AG04450 (cell line): ENCODE measurements at regions not wholly inside any gene's neighbourhood (a gene's known extent, or its start where the extent isn't known, plus 50 kb on each side); places are given as distances from the start of the nearest gene placed in this dataset.

Experiments
- CTCF ChIA-PET: fragments of 300-600, 350-600 bp; formaldehyde crosslinking; extraction: SDS; loops from one replicate; lab custom pipeline; 2022; ENCODE audit warnings: antibody characterized with exemption, inconsistent platforms; lab: Charles Lee
- POLR2A ChIA-PET: fragments of 350-600 bp; formaldehyde crosslinking; extraction: SDS; loops from one replicate; lab custom pipeline; 2021; ENCODE audit warnings: antibody characterized with exemption, inconsistent platforms; lab: Yijun Ruan, JAX
- DNase-seq: peaks from one replicate; pipeline ENCODE4 v3.0.0-alpha.2; 2011; ENCODE audit warnings: low read depth, low spot score
- H3K27ac ChIP-seq: one replicate; pipeline ENCODE4 v1.5.1; 2012; ENCODE audit warnings: low read depth, low read length, control low read depth
- H3K27me3 ChIP-seq: one replicate; pipeline ENCODE4 v1.6.0; 2012; ENCODE audit warnings: low read length; ENCODE audit not compliant: control insufficient read depth, insufficient read depth
- H3K4me3 ChIP-seq: 2 replicates; pipeline ENCODE4 v1.5.1; 2011; ENCODE audit warnings: mild to moderate bottlenecking, low read depth, low read length, control low read depth
- H3K9me3 ChIP-seq: 2 replicates; pipeline ENCODE4 v1.5.1; 2012; ENCODE audit warnings: low read length; ENCODE audit not compliant: control insufficient read depth, insufficient read depth
- CTCF ChIP-seq: IDR thresholded peaks from 2 replicates; pipeline ENCODE4 v1.5.1; 2011; ENCODE audit warnings: low read depth, low read length, control low read depth, inconsistent platforms

GRCh38 chr18:71329563-71329962 is 1040.7 kb downstream of the SOCS6 start:
- no peak for TF ChIP-seq CTCF
- Histone ChIP-seq H3K4me3 (no peak overlapping the region), H3K27ac (no peak overlapping the region), H3K9me3 (peaks cover 3% of the 10 kb centered on the region; the same call in 1 of the 2 replicates), H3K27me3 (no peaks in the 10 kb centered on the region)
- no peak for DNase-seq
- ChIA-PET POLR2A (no interaction called here), CTCF (no interaction called here)

- Histone ChIP-seq H3K27ac (no peak overlapping the region), H3K4me3 (no peak overlapping the region), H3K27me3 (no peaks in the 10 kb centered on the region), H3K9me3 (peaks cover 3% of the 10 kb centered on the region; the same call in 1 of the 2 replicates)
- no peak for TF ChIP-seq CTCF
- DNase-seq, result no peak
- ChIA-PET CTCF (no interaction called here), POLR2A (no interaction called here)
These were observed 1040.3 kb downstream of the SOCS6 start for GRCh38 chr18:71329114-71329513.

- Histone ChIP-seq H3K9me3 (peaks cover 3% of the 10 kb centered on the region; the same call in 1 of the 2 replicates), H3K4me3 (no peak overlapping the region), H3K27ac (no peak overlapping the region), H3K27me3 (no peaks in the 10 kb centered on the region)
- no peak for TF ChIP-seq CTCF
- CTCF ChIA-PET, result no interaction called here
- DNase-seq, result no peak
- POLR2A ChIA-PET, result no interaction called here
These were observed 1039.0 kb downstream of the SOCS6 start for GRCh38 chr18:71327850-71328249.

- Histone ChIP-seq H3K4me3 (no peak overlapping the region), H3K27me3 (no peaks in the 10 kb centered on the region), H3K9me3 (peaks cover 3% of the 10 kb centered on the region; the same call in 1 of the 2 replicates), H3K27ac (no peak overlapping the region)
- ChIA-PET CTCF (no interaction called here), POLR2A (no interaction called here)
- TF ChIP-seq CTCF, result no peak
- no peak for DNase-seq
These were observed 1038.6 kb downstream of the SOCS6 start for GRCh38 chr18:71327441-71327840.

- no peaks in the 10 kb centered on the region for H3K27me3 ChIP-seq
- peaks cover 3% of the 10 kb centered on the region; the same call in 1 of the 2 replicates for H3K9me3 ChIP-seq
- TF ChIP-seq CTCF, result no peak
- no peak overlapping the region for H3K4me3 ChIP-seq
- no peak overlapping the region for H3K27ac ChIP-seq
- no peak for DNase-seq
- CTCF ChIA-PET, result no interaction called here
- POLR2A ChIA-PET, result no interaction called here
These were observed 1038.0 kb downstream of the SOCS6 start for GRCh38 chr18:71326826-71327225.
